Panc1 (cell line): ENCODE measurements at regions not wholly inside any gene's neighbourhood (a gene's known extent, or its start where the extent isn't known, plus 50 kb on each side); places are given as distances from the start of the nearest gene placed in this dataset.

Experiments used
- REST ChIP-seq, 2 experiments: IDR thresholded peaks; 2 replicates each; pipeline ENCODE4 v1.6.1; 2011 to 2012; ENCODE audit warnings: low read depth in 2 of 2, control low read depth in 1 of 2, low read length in 1 of 2, mild to moderate bottlenecking in 1 of 2, moderate library complexity in 1 of 2; ENCODE audit not compliant: insufficient read depth in 1 of 2
- SIN3A ChIP-seq: IDR thresholded peaks from 2 replicates; pipeline ENCODE4 v1.6.1; 2012; ENCODE audit warnings: low read depth, mild to moderate bottlenecking, low read length, moderate library complexity, borderline replicate concordance; ENCODE audit not compliant: insufficient read depth
- TF ChIP-seq, protein P1 (sequence below): fragments of 450-650 bp; IDR thresholded peaks from 2 replicates; pipeline ENCODE4 v1.5.1; 2017; ENCODE audit warnings: mild to moderate bottlenecking

GRCh38 chr4:124867536-124867935 lies 155.0 kb upstream of the ANKRD50 start:
- TF ChIP-seq, protein P1, sequence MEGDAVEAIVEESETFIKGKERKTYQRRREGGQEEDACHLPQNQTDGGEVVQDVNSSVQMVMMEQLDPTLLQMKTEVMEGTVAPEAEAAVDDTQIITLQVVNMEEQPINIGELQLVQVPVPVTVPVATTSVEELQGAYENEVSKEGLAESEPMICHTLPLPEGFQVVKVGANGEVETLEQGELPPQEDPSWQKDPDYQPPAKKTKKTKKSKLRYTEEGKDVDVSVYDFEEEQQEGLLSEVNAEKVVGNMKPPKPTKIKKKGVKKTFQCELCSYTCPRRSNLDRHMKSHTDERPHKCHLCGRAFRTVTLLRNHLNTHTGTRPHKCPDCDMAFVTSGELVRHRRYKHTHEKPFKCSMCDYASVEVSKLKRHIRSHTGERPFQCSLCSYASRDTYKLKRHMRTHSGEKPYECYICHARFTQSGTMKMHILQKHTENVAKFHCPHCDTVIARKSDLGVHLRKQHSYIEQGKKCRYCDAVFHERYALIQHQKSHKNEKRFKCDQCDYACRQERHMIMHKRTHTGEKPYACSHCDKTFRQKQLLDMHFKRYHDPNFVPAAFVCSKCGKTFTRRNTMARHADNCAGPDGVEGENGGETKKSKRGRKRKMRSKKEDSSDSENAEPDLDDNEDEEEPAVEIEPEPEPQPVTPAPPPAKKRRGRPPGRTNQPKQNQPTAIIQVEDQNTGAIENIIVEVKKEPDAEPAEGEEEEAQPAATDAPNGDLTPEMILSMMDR: no peak
- TF ChIP-seq REST (IDR thresholded peaks at IDR 0.05; ENCODE audit: insufficient read depth in 1 of 2, low read depth in 2 of 2, low read length in 1 of 2) (no peak), SIN3A (no peak)
